Epithelial cell of esophagus (primary cell): ENCODE measurements at regions not wholly inside any gene's neighbourhood (a gene's known extent, or its start where the extent isn't known, plus 50 kb on each side); places are given as distances from the start of the nearest gene placed in this dataset.

Source experiments
- DNase-seq: peaks from one replicate; pipeline ENCODE4 v3.0.0; 2010; ENCODE audit warnings: low read depth
- H3K4me3 ChIP-seq: 2 replicates; pipeline ENCODE4 v1.5.1; 2011; ENCODE audit warnings: mild to moderate bottlenecking, low read length, control low read depth
- CTCF ChIP-seq: IDR thresholded peaks from 2 replicates; pipeline ENCODE4 v1.5.1; 2011; ENCODE audit warnings: low read depth, mild to moderate bottlenecking, low read length, control low read depth, inconsistent platforms; ENCODE audit not compliant: insufficient read depth; ENCODE audit errors: missing control alignments

- no peak for DNase-seq
- no peak overlapping the region for H3K4me3 ChIP-seq
- TF ChIP-seq CTCF = no peak
Observed at GRCh38 chr10:58462863-58463507, 49.7 kb upstream of the BICC1 start.
